Left ventricle myocardium inferior (tissue), 1 donor: ENCODE measurements at regions not wholly inside any gene's neighbourhood (a gene's known extent, or its start where the extent isn't known, plus 50 kb on each side); places are given as distances from the start of the nearest gene placed in this dataset.

Experiments
- DNase-seq: peaks from one replicate; pipeline ENCODE4 v3.0.0-alpha.2; 2020
- H3K27ac ChIP-seq: fragments of 200-600 bp; replicated peaks from 2 replicates; pipeline ENCODE4 v1.8.0; 2021
- H3K27me3 ChIP-seq: fragments of 200-600 bp; 2 replicates; pipeline ENCODE4 v1.8.0; 2021; ENCODE audit warnings: low read depth
- H3K36me3 ChIP-seq: fragments of 200-600 bp; 2 replicates; pipeline ENCODE4 v1.8.0; 2021
- H3K4me1 ChIP-seq: fragments of 200-600 bp; 2 replicates; pipeline ENCODE4 v1.8.0; 2021
- H3K4me3 ChIP-seq: fragments of 200-600 bp; 2 replicates; pipeline ENCODE4 v1.8.0; 2021; ENCODE audit warnings: mild to moderate bottlenecking, moderate library complexity
- H3K9me3 ChIP-seq: fragments of 200-600 bp; replicated peaks from 2 replicates; pipeline ENCODE4 v1.8.0; 2021
- CTCF ChIP-seq: fragments of 200-600 bp; IDR thresholded peaks from 2 replicates; pipeline ENCODE4 v1.8.0; 2021; ENCODE audit warnings: antibody characterized with exemption, mild to moderate bottlenecking, borderline replicate concordance
- intact Hi-C: fragments of 100-400 bp; cut with micrococcal nuclease; formaldehyde crosslinking; loops from one replicate; pipeline ENCODE4 v1.11.0; 2022
- donor health status: DM: no; HTN: yes; CAD: no; lungs with severe emphysema.

- peaks cover 83% of the 10 kb centered on the region for H3K27me3 ChIP-seq
- H3K27ac ChIP-seq: no peak overlapping the region
- no peaks in the 10 kb centered on the region for H3K9me3 ChIP-seq
- intact Hi-C loops: no loop called here
- no peaks in the 10 kb centered on the region for H3K36me3 ChIP-seq
- no peaks in the 10 kb centered on the region for H3K4me1 ChIP-seq
- no peak for DNase-seq
- H3K4me3 ChIP-seq: no peak overlapping the region
- TF ChIP-seq CTCF: no peak
Measured at GRCh38 chr1:29586991-29587745, 350.8 kb downstream of the PTPRU start.

- intact Hi-C loops: no loop called here
- H3K4me3 ChIP-seq: no peak overlapping the region
- peaks cover 81% of the 10 kb centered on the region for H3K27me3 ChIP-seq
Measured at GRCh38 chr1:29586215-29586614, 349.9 kb downstream of the PTPRU start.

GRCh38 chr1:29585656-29586055 is 349.3 kb downstream of the PTPRU start:
- Histone ChIP-seq H3K9me3 (no peaks in the 10 kb centered on the region), H3K27ac (no peak overlapping the region), H3K27me3 (peaks cover 79% of the 10 kb centered on the region), H3K4me3 (no peak overlapping the region), H3K4me1 (no peaks in the 10 kb centered on the region), H3K36me3 (no peaks in the 10 kb centered on the region)
- no peak for TF ChIP-seq CTCF
- intact Hi-C loops: no loop called here
- DNase-seq: no peak

More at GRCh38 chr1:29586215-29586614, 349.9 kb downstream of the PTPRU start:
- no peak for DNase-seq
- no peaks in the 10 kb centered on the region for H3K36me3 ChIP-seq
- no peaks in the 10 kb centered on the region for H3K9me3 ChIP-seq
- TF ChIP-seq CTCF: no peak
- no peak overlapping the region for H3K27ac ChIP-seq
- H3K4me1 ChIP-seq: no peaks in the 10 kb centered on the region

- TF ChIP-seq CTCF: no peak
- Histone ChIP-seq H3K27me3 (peaks cover 83% of the 10 kb centered on the region), H3K4me1 (no peaks in the 10 kb centered on the region), H3K4me3 (no peak overlapping the region), H3K9me3 (no peaks in the 10 kb centered on the region), H3K27ac (no peak overlapping the region), H3K36me3 (no peaks in the 10 kb centered on the region)
- DNase-seq: no peak
- intact Hi-C loops: no loop called here
Measured at GRCh38 chr1:29585201-29585600, 348.9 kb downstream of the PTPRU start.

- intact Hi-C loops: no loop called here
- no peak for TF ChIP-seq CTCF
- Histone ChIP-seq H3K9me3 (no peaks in the 10 kb centered on the region), H3K4me3 (no peak overlapping the region), H3K27ac (no peak overlapping the region), H3K4me1 (no peaks in the 10 kb centered on the region), H3K36me3 (no peaks in the 10 kb centered on the region), H3K27me3 (peaks cover 83% of the 10 kb centered on the region)
- no peak for DNase-seq
Measured at GRCh38 chr1:29584776-29585175, 348.5 kb downstream of the PTPRU start.
